Tibial artery (tissue), 4 donors: ENCODE measurements at regions not wholly inside any gene's neighbourhood (a gene's known extent, or its start where the extent isn't known, plus 50 kb on each side); places are given as distances from the start of the nearest gene placed in this dataset.

Experiments used
- DNase-seq, 2 donors: peaks; one replicate each; pipeline ENCODE4 v3.0.0-alpha.2; 2019
- H3K27ac ChIP-seq, 2 donors: fragments of 200-600 bp; sonication (generic) in 1 of 2; 1 replicate in 1 of 2; 2 replicates in 1 of 2; pipeline ENCODE4 v1.5.1; 2018 to 2019; ENCODE audit warnings: mild to moderate bottlenecking in 1 of 2
- H3K27me3 ChIP-seq, 2 donors: fragments of 200-600 bp; sonication (generic) in 1 of 2; one replicate each; pipeline versions ENCODE4 v1.5.1 to v1.6.0; 2016 to 2019
- H3K36me3 ChIP-seq, 3 donors: fragments of 200-600 bp; sonication (generic) in 2 of 3; one replicate each; pipeline ENCODE4 v1.5.1; 2016 to 2019; ENCODE audit warnings: mild to moderate bottlenecking in 2 of 3
- H3K4me1 ChIP-seq, 4 donors: fragments of 200-600 bp; sonication (generic) in 2 of 4; 1 replicate in 3 of 4; 2 replicates in 1 of 4; pipeline ENCODE4 v1.5.1; 2016 to 2019
- H3K4me3 ChIP-seq, 2 donors: fragments of 200-600 bp; sonication (generic) in 1 of 2; 1 replicate in 1 of 2; 2 replicates in 1 of 2; pipeline ENCODE4 v1.5.1; 2018 to 2019; ENCODE audit warnings: mild to moderate bottlenecking in 2 of 2
- H3K9me3 ChIP-seq, 3 donors: fragments of 200-600 bp; sonication (generic) in 1 of 3; one replicate each; pipeline ENCODE4 v1.5.1; 2016 to 2019
- intact Hi-C: fragments of 100-400 bp; cut with DNase I; formaldehyde crosslinking; loops from one replicate; pipeline ENCODE4 v1.15.0; 2023; ENCODE audit warnings: low total_unique reads
- TF ChIP-seq, protein P1 (sequence below), 2 experiments: fragments of 200-600 bp in 1 of 2; fragments of 450-650 bp in 1 of 2; IDR thresholded peaks; one replicate each; pipeline ENCODE4 v1.5.1; 2017 to 2019; ENCODE audit warnings: antibody characterized with exemption in 2 of 2, mild to moderate bottlenecking in 1 of 2, moderate library complexity in 1 of 2

- Histone ChIP-seq H3K27ac (no peak overlapping the region), H3K27me3 (no peaks in the 10 kb centered on the region), H3K4me1 (no peaks in the 10 kb centered on the region), H3K36me3 (no peaks in the 10 kb centered on the region), H3K9me3 (no peaks in the 10 kb centered on the region), H3K4me3 (no peak overlapping the region)
- no peak for DNase-seq
- intact Hi-C loops: no loop called here
- TF ChIP-seq, protein P1, sequence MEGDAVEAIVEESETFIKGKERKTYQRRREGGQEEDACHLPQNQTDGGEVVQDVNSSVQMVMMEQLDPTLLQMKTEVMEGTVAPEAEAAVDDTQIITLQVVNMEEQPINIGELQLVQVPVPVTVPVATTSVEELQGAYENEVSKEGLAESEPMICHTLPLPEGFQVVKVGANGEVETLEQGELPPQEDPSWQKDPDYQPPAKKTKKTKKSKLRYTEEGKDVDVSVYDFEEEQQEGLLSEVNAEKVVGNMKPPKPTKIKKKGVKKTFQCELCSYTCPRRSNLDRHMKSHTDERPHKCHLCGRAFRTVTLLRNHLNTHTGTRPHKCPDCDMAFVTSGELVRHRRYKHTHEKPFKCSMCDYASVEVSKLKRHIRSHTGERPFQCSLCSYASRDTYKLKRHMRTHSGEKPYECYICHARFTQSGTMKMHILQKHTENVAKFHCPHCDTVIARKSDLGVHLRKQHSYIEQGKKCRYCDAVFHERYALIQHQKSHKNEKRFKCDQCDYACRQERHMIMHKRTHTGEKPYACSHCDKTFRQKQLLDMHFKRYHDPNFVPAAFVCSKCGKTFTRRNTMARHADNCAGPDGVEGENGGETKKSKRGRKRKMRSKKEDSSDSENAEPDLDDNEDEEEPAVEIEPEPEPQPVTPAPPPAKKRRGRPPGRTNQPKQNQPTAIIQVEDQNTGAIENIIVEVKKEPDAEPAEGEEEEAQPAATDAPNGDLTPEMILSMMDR (IDR thresholded peaks at IDR 0.05): no peak
These were observed 172.2 kb downstream of the HHIP start for GRCh38 chr4:144818136-144818535.

DNA sequence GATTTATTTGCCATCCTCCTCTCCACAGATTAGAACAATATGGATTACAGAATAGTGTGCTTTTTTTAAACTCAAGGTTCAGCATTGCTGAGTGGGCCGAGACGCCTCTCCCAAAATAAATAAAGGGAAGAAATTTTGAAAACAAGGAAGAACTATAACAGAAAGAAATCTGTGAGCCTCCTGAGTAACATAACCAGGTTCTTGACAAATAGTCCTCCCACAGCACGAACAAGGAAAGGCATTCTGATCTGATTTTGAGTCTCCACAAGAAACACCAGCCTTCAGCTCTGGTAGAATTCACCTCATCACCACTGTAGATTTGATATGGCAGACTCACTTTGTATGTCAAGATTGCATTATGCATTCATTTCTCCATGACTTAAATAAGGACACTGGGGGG, 173.6 kb downstream of the HHIP start:
- H3K9me3 ChIP-seq: no peaks in the 10 kb centered on the region
- DNase-seq: no peak
- no peaks in the 10 kb centered on the region for H3K4me1 ChIP-seq
- intact Hi-C loops: no loop called here
- no peaks in the 10 kb centered on the region for H3K36me3 ChIP-seq
- H3K4me3 ChIP-seq: no peak overlapping the region
- no peaks in the 10 kb centered on the region for H3K27me3 ChIP-seq
- no peak overlapping the region for H3K27ac ChIP-seq
- TF ChIP-seq, protein P1 (IDR thresholded peaks at IDR 0.05): no peak

DNA sequence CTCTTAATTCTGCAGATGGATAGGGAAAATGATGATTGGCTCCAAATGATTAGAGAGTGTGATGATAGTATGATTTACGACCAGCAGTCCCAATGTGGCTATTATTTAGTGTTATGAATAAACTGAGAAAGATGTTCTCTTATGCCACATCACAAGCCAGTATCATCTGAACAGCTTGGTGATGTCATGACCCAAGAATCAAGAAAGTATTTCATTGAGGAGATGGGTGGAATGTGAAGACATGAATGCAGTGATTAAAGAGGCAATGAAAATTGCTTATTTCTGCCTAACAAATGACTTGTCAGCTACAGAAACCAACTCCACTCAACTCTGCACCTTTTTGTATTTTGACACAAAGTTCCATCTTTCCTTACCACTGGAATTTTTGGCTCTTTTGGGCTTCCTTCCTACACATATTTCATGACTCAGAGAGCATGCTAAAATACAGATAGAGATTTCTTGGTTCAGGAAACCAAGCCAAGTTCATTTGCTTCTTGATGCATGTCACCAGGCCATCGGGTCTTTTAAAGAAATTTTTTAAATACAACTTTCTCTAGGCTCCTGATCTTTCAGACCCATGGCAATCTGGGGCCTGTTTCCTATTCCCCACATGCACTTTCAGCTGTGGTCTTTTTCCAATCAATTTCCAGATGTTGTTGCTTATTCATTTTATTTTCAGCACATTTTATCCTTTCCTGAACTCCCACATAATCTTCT, 174.2 kb downstream of the HHIP start:
- TF ChIP-seq, protein P1 (IDR thresholded peaks at IDR 0.05): no peak
- DNase-seq: no peak

DNA sequence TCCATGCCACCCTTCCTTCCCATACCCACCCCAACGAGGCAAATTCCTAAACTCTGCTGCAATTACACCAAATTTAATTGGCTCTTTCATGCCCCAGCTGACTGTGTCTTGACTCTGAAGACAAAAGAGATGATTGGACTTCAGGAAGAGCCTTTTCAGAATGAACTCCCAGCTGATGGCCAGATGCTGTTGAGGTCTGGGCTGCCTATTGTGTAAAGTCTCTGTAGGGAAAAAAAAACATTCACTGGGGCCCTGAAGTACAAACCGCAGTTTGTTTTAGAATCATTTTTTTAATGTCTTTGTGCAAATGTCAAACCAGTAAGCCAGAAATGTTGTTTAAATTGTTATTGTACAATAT, 174.8 kb downstream of the HHIP start:
- intact Hi-C loops: no loop called here
- Histone ChIP-seq H3K27me3 (no peaks in the 10 kb centered on the region), H3K4me3 (no peak overlapping the region), H3K36me3 (no peaks in the 10 kb centered on the region), H3K4me1 (no peaks in the 10 kb centered on the region), H3K27ac (no peak overlapping the region), H3K9me3 (no peaks in the 10 kb centered on the region)
- no peak for DNase-seq
- TF ChIP-seq, protein P1 (IDR thresholded peaks at IDR 0.05): no peak

More for the DNA sequence above, 174.2 kb downstream of the HHIP start:
- no peaks in the 10 kb centered on the region for H3K9me3 ChIP-seq
- H3K4me1 ChIP-seq: no peaks in the 10 kb centered on the region
- no peaks in the 10 kb centered on the region for H3K27me3 ChIP-seq
- intact Hi-C loops: no loop called here
- no peak overlapping the region for H3K4me3 ChIP-seq
- no peak overlapping the region for H3K27ac ChIP-seq
- no peaks in the 10 kb centered on the region for H3K36me3 ChIP-seq

- H3K9me3 ChIP-seq: no peaks in the 10 kb centered on the region
- TF ChIP-seq, protein P1 (IDR thresholded peaks at IDR 0.05): no peak
- DNase-seq: no peak
- no peak overlapping the region for H3K27ac ChIP-seq
- intact Hi-C loops: no loop called here
- no peaks in the 10 kb centered on the region for H3K27me3 ChIP-seq
- H3K4me3 ChIP-seq: no peak overlapping the region
- no peaks in the 10 kb centered on the region for H3K36me3 ChIP-seq
- H3K4me1 ChIP-seq: no peaks in the 10 kb centered on the region
These were observed 186.0 kb downstream of the HHIP start for GRCh38 chr4:144831971-144832370.

DNA sequence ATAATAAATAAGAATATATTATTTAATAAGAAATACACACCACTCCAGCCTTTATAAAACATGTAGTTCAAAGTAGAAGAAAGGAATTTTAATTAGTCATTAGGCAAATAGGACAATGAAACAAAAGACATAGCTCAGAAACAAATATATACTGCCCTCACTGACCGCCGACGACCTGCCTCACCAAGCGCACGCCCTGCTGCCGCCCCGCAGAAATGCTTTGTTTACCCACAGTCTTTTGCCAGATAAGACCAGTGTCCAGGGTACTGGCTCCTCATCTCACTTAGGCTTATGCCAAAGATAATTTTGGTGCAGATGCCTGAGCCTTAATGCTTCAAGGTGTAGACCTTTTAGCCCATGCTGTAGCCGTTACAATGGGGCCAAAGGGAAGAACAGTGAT, 199.5 kb downstream of the HHIP start:
- TF ChIP-seq, protein P1 (IDR thresholded peaks at IDR 0.05): no peak
- no peak for DNase-seq
- intact Hi-C loops: no loop called here

More for the DNA sequence above, 199.5 kb downstream of the HHIP start:
- H3K9me3 ChIP-seq: peaks cover 0 to 17% (median 4%) of the 10 kb centered on the region in 3 donors
- H3K27ac ChIP-seq: no peak overlapping the region
- no peaks in the 10 kb centered on the region for H3K4me1 ChIP-seq
- H3K36me3 ChIP-seq: no peaks in the 10 kb centered on the region
- H3K27me3 ChIP-seq: no peaks in the 10 kb centered on the region
- no peak overlapping the region for H3K4me3 ChIP-seq
